ENCODE measurements at regions not wholly inside any gene's neighbourhood (a gene's known extent, or its start where the extent isn't known, plus 50 kb on each side); places are given as distances from the start of the nearest gene placed in this dataset.

GRCh38 chr4:156694413-156694812 lies 277.2 kb downstream of the PDGFC start:
- H3F3A ChIP-seq (ENCODE audit: insufficient read depth): no peaks in the 10 kb centered on the region
- no peaks in the 10 kb centered on the region for H3K9me3 ChIP-seq (ENCODE audit: insufficient read depth, low read length)
- H3K9me2 ChIP-seq (replicated peaks; ENCODE audit: insufficient read depth, low read length): no peaks in the 10 kb centered on the region
- H3K27me3 ChIP-seq (ENCODE audit: low read length): no peaks in the 10 kb centered on the region
- H3K4me3 ChIP-seq (ENCODE audit: insufficient read depth, low read length, poor library complexity, severe bottlenecking): no peak overlapping the region
- no peak overlapping the region for H3K9ac ChIP-seq (ENCODE audit: low read length)
- no peaks in the 10 kb centered on the region for H3K36me3 ChIP-seq (ENCODE audit: low read length)
- H4K20me1 ChIP-seq (ENCODE audit: low read depth, low read length): no peaks in the 10 kb centered on the region
- TF ChIP-seq CTCF (IDR thresholded peaks at IDR 0.05; ENCODE audit: insufficient read depth, low read length, poor library complexity, severe bottlenecking): no peak
- TF ChIP-seq EZH2phosphoT487 (conservative IDR thresholded peaks at IDR 0.05; ENCODE audit: low read length): no peak
- H3K79me2 ChIP-seq (ENCODE audit: insufficient read depth, low read length): no peaks in the 10 kb centered on the region
- H3K4me2 ChIP-seq (ENCODE audit: low read depth, low read length, poor library complexity, severe bottlenecking): no peak overlapping the region
- no peak overlapping the region for H2AFZ ChIP-seq (ENCODE audit: low read depth, low read length, severe bottlenecking)
- H3K27ac ChIP-seq (ENCODE audit: low read depth, low read length): no peak overlapping the region

- Histone ChIP-seq H3F3A (ENCODE audit: insufficient read depth) (no peaks in the 10 kb centered on the region), H3K9ac (ENCODE audit: low read length) (no peak overlapping the region), H2AFZ (ENCODE audit: low read depth, low read length, severe bottlenecking) (no peak overlapping the region), H3K9me3 (ENCODE audit: insufficient read depth, low read length) (no peaks in the 10 kb centered on the region), H3K4me3 (ENCODE audit: insufficient read depth, low read length, poor library complexity, severe bottlenecking) (no peak overlapping the region), H3K27me3 (ENCODE audit: low read length) (no peaks in the 10 kb centered on the region), H3K27ac (ENCODE audit: low read depth, low read length) (no peak overlapping the region), H4K20me1 (ENCODE audit: low read depth, low read length) (no peaks in the 10 kb centered on the region), H3K4me2 (ENCODE audit: low read depth, low read length, poor library complexity, severe bottlenecking) (no peak overlapping the region), H3K79me2 (ENCODE audit: insufficient read depth, low read length) (no peaks in the 10 kb centered on the region), H3K9me2 (replicated peaks; ENCODE audit: insufficient read depth, low read length) (no peaks in the 10 kb centered on the region), H3K36me3 (ENCODE audit: low read length) (no peaks in the 10 kb centered on the region)
- no peak for TF ChIP-seq EZH2phosphoT487 (conservative IDR thresholded peaks at IDR 0.05; ENCODE audit: low read length)
- TF ChIP-seq CTCF (IDR thresholded peaks at IDR 0.05; ENCODE audit: insufficient read depth, low read length, poor library complexity, severe bottlenecking): no peak
These were observed 278.0 kb downstream of the PDGFC start for GRCh38 chr4:156693557-156693956.

GRCh38 chr4:156692016-156692415 lies 279.6 kb downstream of the PDGFC start:
- Histone ChIP-seq H3K9me2 (replicated peaks; ENCODE audit: insufficient read depth, low read length) (no peaks in the 10 kb centered on the region), H3K27me3 (ENCODE audit: low read length) (no peaks in the 10 kb centered on the region), H3K9ac (ENCODE audit: low read length) (no peak overlapping the region), H3K27ac (ENCODE audit: low read depth, low read length) (no peak overlapping the region), H3K4me3 (ENCODE audit: insufficient read depth, low read length, poor library complexity, severe bottlenecking) (no peak overlapping the region), H3K9me3 (ENCODE audit: insufficient read depth, low read length) (no peaks in the 10 kb centered on the region), H3K4me2 (ENCODE audit: low read depth, low read length, poor library complexity, severe bottlenecking) (no peak overlapping the region), H3K36me3 (ENCODE audit: low read length) (no peaks in the 10 kb centered on the region), H2AFZ (ENCODE audit: low read depth, low read length, severe bottlenecking) (no peak overlapping the region), H4K20me1 (ENCODE audit: low read depth, low read length) (no peaks in the 10 kb centered on the region), H3K79me2 (ENCODE audit: insufficient read depth, low read length) (no peaks in the 10 kb centered on the region), H3F3A (ENCODE audit: insufficient read depth) (no peaks in the 10 kb centered on the region)
- TF ChIP-seq CTCF (IDR thresholded peaks at IDR 0.05; ENCODE audit: insufficient read depth, low read length, poor library complexity, severe bottlenecking) (no peak), EZH2phosphoT487 (conservative IDR thresholded peaks at IDR 0.05; ENCODE audit: low read length) (no peak)
